ENCODE measurements at regions not wholly inside any gene's neighbourhood (a gene's known extent, or its start where the extent isn't known, plus 50 kb on each side); places are given as distances from the start of the nearest gene placed in this dataset.

DNA sequence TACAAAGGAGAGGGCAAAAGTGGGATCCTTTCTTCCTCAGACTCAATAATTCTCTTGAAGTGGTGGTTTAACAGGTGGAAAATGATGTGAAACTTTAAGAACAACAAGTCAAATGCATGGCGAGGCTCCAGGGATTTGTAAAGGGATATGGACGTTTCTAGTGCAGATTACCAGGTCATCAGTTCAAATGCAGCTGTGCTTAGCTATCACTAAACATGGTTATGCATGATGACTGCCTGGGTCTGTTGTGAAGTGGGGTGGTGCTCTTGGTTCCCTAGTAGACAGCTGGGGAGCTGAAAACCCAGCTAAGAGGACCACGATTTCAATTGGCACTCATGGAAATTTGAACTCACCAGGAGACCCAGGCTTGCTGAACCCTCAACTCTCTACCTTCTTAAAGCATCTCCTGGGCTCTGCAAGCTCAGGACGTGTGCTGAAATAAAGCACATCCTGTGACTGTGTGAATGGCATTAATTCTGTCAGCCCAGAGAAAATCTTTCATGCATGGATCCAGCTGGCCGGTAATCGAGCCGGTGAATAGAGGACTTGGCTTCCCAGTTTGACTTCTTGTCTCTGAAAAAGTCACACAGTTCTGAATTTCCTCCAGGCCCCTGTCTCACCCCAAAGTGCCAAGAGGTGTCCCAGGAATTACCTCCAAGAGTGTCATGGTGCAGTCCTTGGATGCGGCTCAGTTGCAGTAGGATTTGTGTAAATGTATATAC is 146.1 kb downstream of the MTX2 start:
- TF ChIP-seq GATA2 (IDR thresholded peaks at IDR 0.05; ENCODE audit: low read depth, low read length) (no peak), GATA3 (IDR thresholded peaks at IDR 0.05; ENCODE audit: low read depth, low read length) (no peak)

DNA sequence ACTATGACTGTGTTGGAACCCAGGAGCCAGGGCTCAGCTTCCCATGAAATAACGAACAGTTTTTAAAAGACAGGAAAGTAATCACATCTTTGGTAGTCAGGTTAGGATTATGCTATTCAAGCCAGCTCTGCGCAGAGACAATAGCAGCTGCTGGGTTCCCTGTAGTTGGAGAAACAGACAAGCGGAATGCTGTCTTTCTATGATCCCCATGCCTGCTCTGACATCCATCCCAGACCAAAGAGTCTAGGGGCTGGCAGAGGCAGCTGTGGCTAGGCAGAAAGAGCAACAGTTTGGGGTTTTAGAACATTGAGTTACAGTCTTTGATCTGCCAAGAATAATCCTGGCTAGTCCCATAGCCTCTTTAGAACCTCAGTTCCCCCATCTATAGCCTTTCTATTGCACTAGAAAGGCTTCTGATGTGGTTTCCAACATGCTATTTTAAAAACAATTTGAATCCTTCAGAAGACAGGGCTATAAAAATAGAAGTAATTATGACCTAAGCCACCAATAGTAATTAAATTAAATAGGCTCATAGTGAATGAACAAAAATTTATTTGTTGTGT is 146.8 kb downstream of the MTX2 start:
- no peak for TF ChIP-seq GATA2 (IDR thresholded peaks at IDR 0.05; ENCODE audit: low read depth, low read length)

DNA sequence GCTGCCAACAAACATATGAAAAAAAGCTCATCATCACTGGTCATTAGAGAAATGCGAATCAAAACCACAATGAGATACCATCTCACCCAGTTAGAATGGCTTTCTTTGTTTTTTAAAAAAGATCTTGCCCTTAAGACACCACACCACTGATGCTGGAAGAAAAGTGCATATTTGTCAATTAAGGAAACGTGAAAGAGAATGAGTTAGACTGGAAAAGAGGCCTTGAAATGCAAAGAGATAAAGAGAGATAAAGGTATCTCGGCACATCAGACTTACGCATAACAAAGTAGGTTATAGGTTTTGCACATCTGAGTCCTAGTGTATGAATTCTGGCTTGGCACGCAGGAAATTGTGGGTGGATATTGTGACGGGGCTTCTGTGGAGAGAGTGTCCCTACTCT is 149.5 kb downstream of the MTX2 start:
- TF ChIP-seq GATA2 (IDR thresholded peaks at IDR 0.05; ENCODE audit: low read depth, low read length) (no peak), GATA3 (IDR thresholded peaks at IDR 0.05; ENCODE audit: low read depth, low read length) (no peak)

DNA sequence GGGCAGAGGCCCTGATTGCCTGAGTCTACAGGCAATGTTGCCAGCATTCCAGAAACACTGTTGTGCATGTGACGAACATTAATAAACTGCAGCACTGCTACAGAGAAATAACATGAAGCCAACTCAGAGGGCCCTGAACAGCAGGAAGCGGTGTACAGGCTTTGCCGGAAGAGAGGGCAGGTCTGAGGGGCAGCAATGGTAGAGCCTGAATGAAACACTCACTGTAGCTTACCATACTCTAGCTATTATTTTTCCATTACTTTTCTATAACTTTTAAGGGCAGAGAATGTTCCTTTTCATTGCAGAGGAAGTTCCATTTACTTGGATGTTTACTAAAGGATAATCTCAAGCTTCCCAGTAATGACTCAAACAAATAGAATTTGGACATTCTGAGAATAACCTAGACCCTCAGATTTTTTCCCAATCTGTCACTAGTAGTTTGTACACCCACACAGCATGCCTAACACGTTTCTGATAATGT is 150.4 kb downstream of the MTX2 start:
- no peak for TF ChIP-seq GATA3 (IDR thresholded peaks at IDR 0.05; ENCODE audit: low read depth, low read length)

DNA sequence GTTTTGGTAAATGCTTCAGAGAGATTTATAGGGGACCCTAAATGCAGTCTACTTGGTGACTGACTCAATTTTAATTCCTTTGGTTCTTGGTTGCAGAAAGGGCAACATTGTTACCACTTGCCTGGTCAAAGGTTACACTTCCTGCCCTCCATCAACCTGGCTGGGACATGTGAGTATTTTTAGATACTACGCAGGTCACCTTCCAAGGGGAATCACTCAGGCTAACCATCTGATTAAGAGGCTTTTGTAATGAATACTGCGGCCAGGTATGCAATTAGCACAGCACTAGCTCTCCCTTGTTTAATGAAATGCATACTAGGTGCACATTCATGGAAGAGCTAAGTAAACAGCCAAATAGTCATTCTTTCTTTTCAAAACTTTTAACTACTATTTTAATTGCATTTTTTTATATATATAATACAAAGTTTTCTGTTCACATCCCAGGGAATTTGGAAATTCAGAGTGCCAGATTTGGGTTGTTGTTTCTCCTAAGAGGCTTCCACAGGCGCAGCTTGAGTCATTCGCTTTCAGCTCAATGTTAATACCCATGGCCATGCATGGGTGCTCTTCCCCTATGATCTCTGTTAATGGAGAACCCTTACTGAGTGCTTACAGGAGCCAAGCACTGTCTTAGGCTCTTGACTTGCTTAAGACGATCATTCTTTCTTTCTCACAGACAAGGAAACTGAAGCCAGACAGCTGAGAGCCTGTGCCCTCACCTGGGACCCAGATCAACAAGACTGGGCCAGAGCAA is 152.2 kb downstream of the MTX2 start:
- TF ChIP-seq GATA2 (IDR thresholded peaks at IDR 0.05; ENCODE audit: low read depth, low read length) (no peak), GATA3 (IDR thresholded peaks at IDR 0.05; ENCODE audit: low read depth, low read length) (no peak)

DNA sequence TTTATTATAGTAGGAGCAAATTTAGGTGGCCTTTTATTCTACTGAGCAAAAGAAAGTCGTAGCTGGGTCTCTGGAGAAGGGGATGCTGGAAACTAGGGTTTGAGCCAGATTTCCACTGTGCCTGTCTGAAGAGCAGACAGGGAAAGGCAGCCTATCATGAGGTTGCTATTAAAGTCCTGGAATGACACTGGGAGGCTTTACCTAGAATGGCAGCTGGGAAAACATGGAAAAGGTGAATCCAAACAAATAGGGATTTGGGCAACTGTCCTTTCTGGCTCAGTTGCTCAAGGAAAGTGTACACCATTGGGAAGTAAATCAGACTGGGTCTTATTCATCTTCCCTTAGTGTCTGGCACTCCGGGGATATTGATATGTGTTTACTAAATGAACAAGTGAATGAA is 154.6 kb downstream of the MTX2 start:
- TF ChIP-seq GATA3 (IDR thresholded peaks at IDR 0.05; ENCODE audit: low read depth, low read length): no peak

DNA sequence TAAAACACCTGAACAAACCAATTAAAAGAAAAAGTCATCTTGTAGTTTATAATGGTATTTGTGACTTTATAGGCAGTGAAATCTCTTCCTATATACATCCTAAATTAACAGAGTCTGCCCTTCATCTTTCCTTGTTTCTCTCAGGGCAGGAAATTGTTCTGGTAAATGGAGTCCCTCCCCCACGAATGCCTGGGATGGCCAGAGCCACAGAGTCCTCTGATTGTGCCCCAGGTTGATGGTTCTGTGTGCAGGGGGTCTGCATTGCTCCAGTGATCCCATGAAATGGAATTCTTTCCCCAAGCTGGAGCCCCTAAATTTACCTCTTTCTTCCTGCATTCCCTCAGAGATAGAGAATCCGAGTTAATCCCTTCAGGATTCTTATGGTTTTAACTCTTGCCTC is 155.5 kb downstream of the MTX2 start:
- no peak for TF ChIP-seq GATA3 (IDR thresholded peaks at IDR 0.05; ENCODE audit: low read depth, low read length)
- no peak for TF ChIP-seq GATA2 (IDR thresholded peaks at IDR 0.05; ENCODE audit: low read depth, low read length)

DNA sequence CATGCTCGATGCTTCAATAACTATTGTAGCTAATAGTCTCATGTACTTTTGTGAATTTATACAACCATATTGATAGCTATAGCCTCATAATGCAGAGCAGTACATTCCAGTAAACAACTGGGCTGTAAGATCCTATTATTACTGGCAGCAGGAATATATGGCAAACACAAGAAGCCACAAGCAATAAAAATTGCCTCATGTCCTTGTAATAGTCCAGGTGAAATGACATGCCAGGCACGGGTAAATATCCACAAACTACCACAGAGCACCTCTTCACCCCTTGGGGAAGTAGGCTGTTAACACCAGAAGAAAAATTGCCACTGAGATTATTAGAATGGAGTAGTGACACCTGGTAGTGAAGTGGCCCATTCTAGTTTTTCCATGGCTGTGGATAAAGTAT is 158.3 kb downstream of the MTX2 start:
- TF ChIP-seq GATA3 (IDR thresholded peaks at IDR 0.05; ENCODE audit: low read depth, low read length): no peak
- TF ChIP-seq GATA2 (IDR thresholded peaks at IDR 0.05; ENCODE audit: low read depth, low read length): no peak

DNA sequence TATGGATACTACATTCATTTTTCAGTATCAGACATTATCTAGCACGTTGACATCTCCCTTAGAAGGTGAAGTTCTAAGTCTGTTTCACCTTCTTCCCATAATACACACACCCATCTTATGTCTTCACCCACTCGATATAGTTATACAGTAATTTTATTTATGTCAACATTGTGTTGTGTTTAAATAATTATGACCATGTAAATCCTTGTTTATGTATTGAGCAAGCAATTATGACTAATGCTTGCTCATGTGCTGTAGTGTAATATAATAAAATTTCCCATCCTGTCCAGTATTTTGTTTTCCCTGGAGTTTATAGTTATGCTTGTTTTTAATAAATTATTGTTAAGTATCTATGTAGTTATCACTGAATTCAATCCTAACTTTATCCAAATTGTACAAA is 163.2 kb downstream of the MTX2 start:
- TF ChIP-seq GATA3 (IDR thresholded peaks at IDR 0.05; ENCODE audit: low read depth, low read length): no peak

DNA sequence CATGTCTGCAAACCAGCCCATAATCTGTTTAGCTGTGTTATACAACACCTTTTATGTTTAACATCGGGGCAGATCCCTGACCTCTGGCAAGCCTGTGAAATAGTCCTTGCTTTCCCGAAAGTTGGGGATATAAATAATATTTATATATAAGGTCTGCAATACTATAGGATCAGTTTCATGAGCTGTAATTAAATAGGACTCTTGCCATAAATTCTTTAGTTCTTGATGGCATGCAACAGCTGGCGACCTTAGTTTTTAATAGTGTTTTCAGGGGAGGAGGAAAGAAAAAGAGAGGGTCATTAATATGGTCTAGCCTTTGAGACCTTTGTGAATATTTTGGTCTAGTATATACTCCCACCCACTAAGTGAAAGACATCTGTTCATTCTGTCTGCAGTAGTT is 166.5 kb downstream of the MTX2 start:
- TF ChIP-seq GATA3 (IDR thresholded peaks at IDR 0.05; ENCODE audit: low read depth, low read length) (no peak), GATA2 (IDR thresholded peaks at IDR 0.05; ENCODE audit: low read depth, low read length) (no peak)

DNA sequence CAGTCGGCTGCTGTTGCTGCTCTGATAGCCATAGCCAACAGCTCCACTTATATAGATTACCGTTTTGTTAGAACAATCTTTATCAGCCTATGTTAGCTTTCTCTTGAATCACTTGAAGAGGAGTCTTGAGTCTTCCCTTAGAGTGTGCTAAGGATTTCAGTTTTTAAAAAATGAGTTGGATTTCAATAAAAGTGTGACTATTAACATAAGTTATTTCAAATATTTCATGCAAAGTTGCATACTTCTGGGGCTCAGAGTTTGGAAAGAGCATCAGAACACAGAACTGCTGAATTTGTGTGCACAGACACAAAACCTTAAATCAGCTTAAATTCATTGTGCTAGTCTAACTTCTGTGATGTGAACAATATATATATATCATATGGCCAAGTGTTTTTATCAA is 174.7 kb downstream of the MTX2 start:
- TF ChIP-seq GATA2 (IDR thresholded peaks at IDR 0.05; ENCODE audit: low read depth, low read length): no peak
- TF ChIP-seq GATA3 (IDR thresholded peaks at IDR 0.05; ENCODE audit: low read depth, low read length): no peak

DNA sequence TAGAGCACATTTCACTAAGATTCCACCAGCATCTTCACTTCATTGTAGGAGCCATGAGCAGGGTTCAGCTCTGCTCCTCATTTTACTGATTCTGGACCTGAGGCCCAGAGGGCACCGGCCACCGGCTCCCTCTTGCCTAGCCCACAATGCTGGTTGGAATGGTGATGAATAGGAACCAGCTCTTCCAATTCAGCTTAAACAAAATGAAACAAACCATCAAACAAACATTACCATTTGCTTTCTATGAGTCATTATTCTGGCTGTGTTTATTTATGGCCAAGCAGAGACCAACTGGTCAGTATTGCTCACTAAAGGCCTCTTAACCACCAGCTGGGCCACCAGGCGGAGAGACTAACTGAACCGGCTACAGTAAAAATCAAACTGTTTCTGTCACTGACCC is 176.7 kb downstream of the MTX2 start:
- no peak for TF ChIP-seq GATA2 (IDR thresholded peaks at IDR 0.05; ENCODE audit: low read depth, low read length)

DNA sequence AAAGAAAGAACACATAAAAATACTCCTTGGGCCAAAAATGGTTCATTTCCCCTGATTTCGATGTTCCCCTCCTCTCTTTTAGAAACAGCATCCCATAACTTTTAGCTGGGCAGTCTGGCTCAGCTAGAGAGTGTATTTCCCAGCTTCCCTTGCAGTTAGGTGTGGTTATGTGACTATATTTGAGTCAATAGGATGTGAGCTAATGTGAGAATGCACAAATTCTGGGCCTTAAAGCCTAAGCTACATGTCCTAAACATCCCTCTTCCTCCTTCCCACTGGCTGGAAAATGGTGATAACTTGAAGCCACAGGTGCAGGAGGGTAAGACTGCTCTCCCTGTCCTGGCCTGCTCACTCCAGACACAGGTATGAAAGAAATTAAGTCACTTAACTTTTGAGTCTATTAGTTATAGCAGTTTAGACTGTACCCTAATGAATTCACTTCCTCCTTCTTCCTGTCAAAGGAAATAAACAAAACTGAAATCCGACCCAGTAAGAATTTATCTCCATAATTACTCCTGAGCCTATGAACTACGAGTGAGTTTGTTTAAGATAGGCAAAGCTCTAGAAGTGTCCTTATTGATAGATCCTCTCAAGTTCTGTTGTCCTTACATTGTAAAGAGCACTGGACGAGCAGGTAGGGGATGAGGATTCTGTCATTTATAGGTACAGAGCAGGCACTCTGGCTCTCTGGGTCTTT is 177.6 kb downstream of the MTX2 start:
- TF ChIP-seq GATA2 (IDR thresholded peaks at IDR 0.05; ENCODE audit: low read depth, low read length) (no peak), GATA3 (IDR thresholded peaks at IDR 0.05; ENCODE audit: low read depth, low read length) (no peak)

DNA sequence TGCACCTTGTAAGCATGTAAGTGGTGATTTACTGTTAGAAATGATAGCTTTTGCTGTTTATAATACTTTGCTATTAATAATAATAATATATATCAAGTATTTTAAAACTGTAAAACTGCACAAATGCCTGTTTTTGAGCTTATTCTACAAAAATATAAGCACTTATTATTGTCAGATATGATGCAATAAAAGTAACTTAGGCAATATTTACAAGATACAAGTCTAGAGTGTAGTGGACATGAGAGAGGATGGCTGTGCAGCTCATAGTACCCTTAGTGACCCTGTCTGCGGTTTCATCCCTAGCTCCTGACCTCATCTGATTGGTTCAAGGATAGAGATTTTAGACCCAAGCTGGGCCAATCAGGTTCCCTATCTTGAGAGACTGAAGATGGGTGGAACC is 178.4 kb downstream of the MTX2 start:
- TF ChIP-seq GATA2 (IDR thresholded peaks at IDR 0.05; ENCODE audit: low read depth, low read length): no peak
- no peak for TF ChIP-seq GATA3 (IDR thresholded peaks at IDR 0.05; ENCODE audit: low read depth, low read length)

DNA sequence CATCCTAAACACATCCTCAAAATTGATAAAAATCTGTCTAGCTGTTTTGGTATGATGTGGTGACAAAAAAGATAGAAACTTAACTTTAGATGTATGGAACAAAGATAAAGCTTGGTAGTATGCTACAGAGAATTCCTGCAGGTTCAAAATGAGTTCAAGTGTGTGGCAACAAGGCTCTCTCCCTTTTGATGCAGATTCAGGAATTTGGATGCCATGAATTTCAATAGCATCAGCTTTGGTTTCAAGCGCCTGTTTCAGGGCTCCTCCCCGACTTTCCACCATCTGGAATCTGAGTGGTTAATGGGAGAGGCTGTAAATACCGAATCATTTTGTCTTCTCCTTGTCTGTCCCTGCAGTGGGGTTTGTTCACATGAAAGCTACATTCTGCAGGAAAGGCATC is 180.6 kb downstream of the MTX2 start:
- TF ChIP-seq GATA3 (IDR thresholded peaks at IDR 0.05; ENCODE audit: low read depth, low read length): no peak
- no peak for TF ChIP-seq GATA2 (IDR thresholded peaks at IDR 0.05; ENCODE audit: low read depth, low read length)

Measured in SH-SY5Y (cell line).